Fibroblast of lung (primary cell): ENCODE measurements at regions not wholly inside any gene's neighbourhood (a gene's known extent, or its start where the extent isn't known, plus 50 kb on each side); places are given as distances from the start of the nearest gene placed in this dataset.

ENCODE experiments used
- EZH2 ChIP-seq: IDR thresholded peaks from 2 replicates; pipeline ENCODE4 v1.5.1; 2012; ENCODE audit warnings: low read length, control low read depth, mild to moderate bottlenecking; ENCODE audit errors: missing control alignments
- TF ChIP-seq, protein P1 (sequence below), 2 donors: IDR thresholded peaks in 1 of 2; conservative IDR thresholded peaks in 1 of 2; 1 replicate in 1 of 2; 2 replicates in 1 of 2; pipeline ENCODE4 v1.5.1; 2011 to 2012; ENCODE audit warnings: low read length in 2 of 2, control low read depth in 1 of 2, inconsistent platforms in 1 of 2, low read depth in 1 of 2, mild to moderate bottlenecking in 1 of 2

DNA sequence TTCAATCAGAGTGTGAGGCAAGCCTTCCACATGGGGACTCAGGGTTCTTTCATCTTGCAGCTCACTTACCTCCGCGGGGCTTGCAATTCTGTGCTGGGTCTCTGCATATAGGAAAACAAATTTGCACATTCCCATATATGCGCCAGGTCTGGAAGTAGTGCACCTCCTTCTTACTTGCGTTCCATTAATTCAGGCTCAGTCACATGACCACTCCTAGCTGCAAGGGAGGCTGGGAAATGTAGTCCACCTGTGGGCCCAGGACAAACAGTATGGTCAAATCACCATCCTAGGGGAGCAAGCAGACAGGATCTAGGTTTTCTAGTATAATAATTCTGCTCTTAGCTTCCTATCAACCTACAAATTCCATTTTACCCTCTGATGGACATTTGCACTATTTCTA lies 160.4 kb downstream of the AACS start:
- TF ChIP-seq, protein P1, sequence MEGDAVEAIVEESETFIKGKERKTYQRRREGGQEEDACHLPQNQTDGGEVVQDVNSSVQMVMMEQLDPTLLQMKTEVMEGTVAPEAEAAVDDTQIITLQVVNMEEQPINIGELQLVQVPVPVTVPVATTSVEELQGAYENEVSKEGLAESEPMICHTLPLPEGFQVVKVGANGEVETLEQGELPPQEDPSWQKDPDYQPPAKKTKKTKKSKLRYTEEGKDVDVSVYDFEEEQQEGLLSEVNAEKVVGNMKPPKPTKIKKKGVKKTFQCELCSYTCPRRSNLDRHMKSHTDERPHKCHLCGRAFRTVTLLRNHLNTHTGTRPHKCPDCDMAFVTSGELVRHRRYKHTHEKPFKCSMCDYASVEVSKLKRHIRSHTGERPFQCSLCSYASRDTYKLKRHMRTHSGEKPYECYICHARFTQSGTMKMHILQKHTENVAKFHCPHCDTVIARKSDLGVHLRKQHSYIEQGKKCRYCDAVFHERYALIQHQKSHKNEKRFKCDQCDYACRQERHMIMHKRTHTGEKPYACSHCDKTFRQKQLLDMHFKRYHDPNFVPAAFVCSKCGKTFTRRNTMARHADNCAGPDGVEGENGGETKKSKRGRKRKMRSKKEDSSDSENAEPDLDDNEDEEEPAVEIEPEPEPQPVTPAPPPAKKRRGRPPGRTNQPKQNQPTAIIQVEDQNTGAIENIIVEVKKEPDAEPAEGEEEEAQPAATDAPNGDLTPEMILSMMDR (conservative IDR thresholded peaks at IDR 0.05 in 1 of 2, IDR thresholded peaks at IDR 0.05 in 1 of 2; ENCODE audit: low read depth in 1 of 2, low read length in 2 of 2), result no peak
- no peak for TF ChIP-seq EZH2
